H9 (cell line): ENCODE measurements at regions not wholly inside any gene's neighbourhood (a gene's known extent, or its start where the extent isn't known, plus 50 kb on each side); places are given as distances from the start of the nearest gene placed in this dataset.
"Not testable (repeated sequence)": the region's sequence is repeated elsewhere in the genome, so short reads cannot be mapped to it uniquely, and the experiment has no call there.

Experiments used
- DNase-seq: peaks from one replicate; pipeline ENCODE4 v3.0.0-alpha.2; 2017
- H2AFZ ChIP-seq: one replicate; pipeline ENCODE4 v1.6.1; 2013; ENCODE audit warnings: mild to moderate bottlenecking, low read length, control low read depth, moderate library complexity
- H2AK5ac ChIP-seq: 2 replicates; pipeline ENCODE4 v1.6.1; 2013; ENCODE audit warnings: low read length, control low read depth, mixed read lengths; ENCODE audit not compliant: insufficient read length
- H2BK120ac ChIP-seq: one replicate; pipeline ENCODE4 v1.6.1; 2013; ENCODE audit warnings: low read depth, mild to moderate bottlenecking, low read length, control low read depth, inconsistent platforms; ENCODE audit not compliant: poor library complexity, severe bottlenecking
- H2BK12ac ChIP-seq: 2 replicates; pipeline ENCODE4 v1.6.1; 2013; ENCODE audit warnings: low read length, control low read depth, mixed read lengths, low read depth; ENCODE audit not compliant: insufficient read length
- H2BK15ac ChIP-seq: 2 replicates; pipeline ENCODE4 v1.6.1; 2013; ENCODE audit warnings: low read depth, low read length, control low read depth
- H2BK20ac ChIP-seq: one replicate; pipeline ENCODE4 v1.6.1; 2013; ENCODE audit warnings: low read depth, mild to moderate bottlenecking, low read length, control low read depth, inconsistent platforms; ENCODE audit not compliant: poor library complexity, severe bottlenecking
- H2BK5ac ChIP-seq: 2 replicates; pipeline ENCODE4 v1.6.1; 2013; ENCODE audit warnings: low read length, control low read depth, mixed read lengths; ENCODE audit not compliant: insufficient read length
- H3K14ac ChIP-seq: 2 replicates; pipeline ENCODE4 v1.6.1; 2013; ENCODE audit warnings: low read length, control low read depth; ENCODE audit not compliant: insufficient read depth
- H3K18ac ChIP-seq: 2 replicates; pipeline ENCODE4 v1.6.1; 2013; ENCODE audit warnings: low read depth, mild to moderate bottlenecking, mixed read lengths, low read length, control low read depth; ENCODE audit not compliant: insufficient read length
- H3K23ac ChIP-seq: 2 replicates; pipeline ENCODE4 v1.6.1; 2013; ENCODE audit warnings: low read length, control low read depth, mixed read lengths, low read depth; ENCODE audit not compliant: insufficient read length
- H3K23me2 ChIP-seq: 2 replicates; pipeline ENCODE4 v1.6.1; 2013; ENCODE audit warnings: low read depth, mild to moderate bottlenecking, mixed read lengths, low read length, control low read depth; ENCODE audit not compliant: insufficient read length, poor library complexity, severe bottlenecking
- H3K27ac ChIP-seq: 2 replicates; pipeline ENCODE4 v1.5.1; 2013; ENCODE audit warnings: low read length, control low read depth, mixed read lengths, low read depth; ENCODE audit not compliant: insufficient read length
- H3K27me3 ChIP-seq: 2 replicates; pipeline ENCODE4 v1.6.1; 2013; ENCODE audit warnings: low read length, control low read depth, inconsistent platforms; ENCODE audit not compliant: insufficient read depth
- H3K4ac ChIP-seq: 2 replicates; pipeline ENCODE4 v1.6.1; 2013; ENCODE audit warnings: low read depth, mild to moderate bottlenecking, control low read depth, inconsistent platforms, low read length, moderate library complexity
- H3K4me1 ChIP-seq: 2 replicates; pipeline ENCODE4 v1.6.1; 2013; ENCODE audit warnings: low read length, control low read depth, inconsistent platforms; ENCODE audit not compliant: insufficient read depth
- H3K4me2 ChIP-seq: 2 replicates; pipeline ENCODE4 v1.6.1; 2013; ENCODE audit warnings: low read length, control low read depth, mixed read lengths; ENCODE audit not compliant: insufficient read length, insufficient read depth
- H3K56ac ChIP-seq: 2 replicates; pipeline ENCODE4 v1.6.1; 2013; ENCODE audit warnings: low read depth, mild to moderate bottlenecking, mixed read lengths, low read length, control low read depth; ENCODE audit not compliant: insufficient read length
- H3K79me1 ChIP-seq: 2 replicates; pipeline ENCODE4 v1.6.1; 2013; ENCODE audit warnings: low read depth, mild to moderate bottlenecking, moderate library complexity, low read length, control low read depth, inconsistent platforms; ENCODE audit not compliant: insufficient read depth, poor library complexity, severe bottlenecking
- H3K79me2 ChIP-seq: 2 replicates; pipeline ENCODE4 v1.6.1; 2013; ENCODE audit warnings: low read length, control low read depth, inconsistent platforms; ENCODE audit not compliant: insufficient read depth
- H3K9ac ChIP-seq: 2 replicates; pipeline ENCODE4 v1.6.1; 2013; ENCODE audit warnings: low read length, control low read depth, mixed read lengths; ENCODE audit not compliant: insufficient read length; ENCODE audit errors: extremely low read depth
- H3K9me3 ChIP-seq: one replicate; pipeline ENCODE4 v1.6.1; 2013; ENCODE audit warnings: low read depth, low read length, inconsistent platforms; ENCODE audit not compliant: control insufficient read depth
- H3T11ph ChIP-seq: one replicate; pipeline ENCODE4 v1.6.1; 2013; ENCODE audit warnings: mild to moderate bottlenecking, low read length, control low read depth, inconsistent platforms
- H4K20me1 ChIP-seq: one replicate; pipeline ENCODE4 v1.6.1; 2013; ENCODE audit not compliant: control insufficient read depth, insufficient read length, insufficient read depth
- H4K5ac ChIP-seq: 2 replicates; pipeline ENCODE4 v1.6.1; 2013; ENCODE audit warnings: low read depth, mild to moderate bottlenecking, mixed read lengths, low read length, control low read depth; ENCODE audit not compliant: insufficient read length
- H4K8ac ChIP-seq: replicated peaks from 2 replicates; pipeline ENCODE4 v1.6.1; 2013; ENCODE audit warnings: low read length, control low read depth, mixed read lengths, low read depth; ENCODE audit not compliant: insufficient read length
- H4K91ac ChIP-seq: 2 replicates; pipeline ENCODE4 v1.6.1; 2013; ENCODE audit warnings: low read depth, mild to moderate bottlenecking, moderate library complexity, mixed read lengths, low read length, control low read depth; ENCODE audit not compliant: insufficient read length
- H3K27ac Mint-ChIP-seq, 3 experiments: 2 replicates in 2 of 3; 3 replicates in 1 of 3; pipeline ENCODE4 v1.8.0; 2020 to 2021; ENCODE audit warnings: mixed read lengths in 3 of 3, mild to moderate bottlenecking in 1 of 3, moderate library complexity in 1 of 3
- H3K27me3 Mint-ChIP-seq: 2 replicates; pipeline ENCODE4 v1.8.0; 2021; ENCODE audit warnings: low read depth, mild to moderate bottlenecking, moderate library complexity, mixed read lengths
- H3K36me3 Mint-ChIP-seq, 3 experiments: 2 replicates in 2 of 3; 3 replicates in 1 of 3; pipeline ENCODE4 v1.8.0; 2020 to 2021; ENCODE audit warnings: low read depth in 3 of 3, mixed read lengths in 3 of 3; ENCODE audit not compliant: insufficient read depth in 1 of 3
- H3K4me1 Mint-ChIP-seq, 2 experiments: 2 replicates each; pipeline ENCODE4 v1.8.0; 2020; ENCODE audit warnings: mixed read lengths in 2 of 2
- H3K4me3 Mint-ChIP-seq, 2 experiments: 2 replicates in 1 of 2; 3 replicates in 1 of 2; pipeline ENCODE4 v1.8.0; 2020 to 2021; ENCODE audit warnings: mild to moderate bottlenecking in 2 of 2, mixed read lengths in 2 of 2, moderate library complexity in 1 of 2
- H3K9me3 Mint-ChIP-seq, 2 experiments: 2 replicates in 1 of 2; 3 replicates in 1 of 2; pipeline ENCODE4 v1.8.0; 2020; ENCODE audit warnings: mild to moderate bottlenecking in 2 of 2, mixed read lengths in 2 of 2, moderate library complexity in 1 of 2
- WGBS: extraction: QIAGEN DNeasy Blood & Tissue Kit; methylation state at CpG from one replicate; pipeline ENCODE4 v1.1.7; 2013; ENCODE audit warnings: missing lambda C conversion rate, low lambda C conversion rate, mixed read lengths; ENCODE audit not compliant: insufficient read length; ENCODE audit errors: extremely low coverage; 5-methylcytosine and 5-hydroxymethylcytosine counted together

DNA sequence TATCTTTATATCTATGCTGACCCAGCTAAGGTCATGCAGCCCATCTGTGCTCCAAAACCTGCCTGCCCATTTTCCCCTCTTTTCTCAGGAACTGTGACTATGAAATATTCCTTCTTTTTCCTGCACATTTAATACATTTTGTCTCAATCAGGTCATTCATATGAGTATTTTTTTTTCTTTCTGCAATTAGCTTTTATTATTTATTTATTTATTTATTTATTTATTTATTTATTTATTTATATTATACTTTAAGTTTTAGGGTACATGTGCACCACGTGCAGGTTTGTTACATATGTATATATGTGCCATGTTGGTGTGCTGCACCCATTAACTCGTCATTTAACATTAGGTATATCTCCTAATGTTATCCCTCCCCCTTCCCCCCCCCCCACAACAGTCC, 421.7 kb upstream of the PODXL start:
- H3K4me2 ChIP-seq, H2BK12ac ChIP-seq, H3K9me3 Mint-ChIP-seq, H2AK5ac ChIP-seq, H3K79me2 ChIP-seq, H4K8ac ChIP-seq, H4K20me1 ChIP-seq, H3K23ac ChIP-seq, H3K79me1 ChIP-seq, H3K14ac ChIP-seq, H3K4me1 Mint-ChIP-seq, H3K4me1 ChIP-seq, H2BK120ac ChIP-seq, H3K23me2 ChIP-seq, H4K5ac ChIP-seq, H2BK5ac ChIP-seq, H3K36me3 Mint-ChIP-seq, H2BK20ac ChIP-seq, DNase-seq, H3K27ac ChIP-seq, H3K18ac ChIP-seq, H2AFZ ChIP-seq, H2BK15ac ChIP-seq, H3K9me3 ChIP-seq, H3K27ac Mint-ChIP-seq, H4K91ac ChIP-seq, H3K27me3 ChIP-seq, H3K9ac ChIP-seq, H3K56ac ChIP-seq, H3T11ph ChIP-seq, H3K4ac ChIP-seq, H3K4me3 Mint-ChIP-seq: not testable (repeated sequence)
- peaks cover 15% of the 10 kb centered on the region for H3K27me3 Mint-ChIP-seq
- no CpG with 5 or more reads among the region's 2 CpGs for WGBS
